ENCODE measurements at regions not wholly inside any gene's neighbourhood (a gene's known extent, or its start where the extent isn't known, plus 50 kb on each side); places are given as distances from the start of the nearest gene placed in this dataset.
"Not testable (repeated sequence)": the region's sequence is repeated elsewhere in the genome, so short reads cannot be mapped to it uniquely, and the experiment has no call there.

DNA sequence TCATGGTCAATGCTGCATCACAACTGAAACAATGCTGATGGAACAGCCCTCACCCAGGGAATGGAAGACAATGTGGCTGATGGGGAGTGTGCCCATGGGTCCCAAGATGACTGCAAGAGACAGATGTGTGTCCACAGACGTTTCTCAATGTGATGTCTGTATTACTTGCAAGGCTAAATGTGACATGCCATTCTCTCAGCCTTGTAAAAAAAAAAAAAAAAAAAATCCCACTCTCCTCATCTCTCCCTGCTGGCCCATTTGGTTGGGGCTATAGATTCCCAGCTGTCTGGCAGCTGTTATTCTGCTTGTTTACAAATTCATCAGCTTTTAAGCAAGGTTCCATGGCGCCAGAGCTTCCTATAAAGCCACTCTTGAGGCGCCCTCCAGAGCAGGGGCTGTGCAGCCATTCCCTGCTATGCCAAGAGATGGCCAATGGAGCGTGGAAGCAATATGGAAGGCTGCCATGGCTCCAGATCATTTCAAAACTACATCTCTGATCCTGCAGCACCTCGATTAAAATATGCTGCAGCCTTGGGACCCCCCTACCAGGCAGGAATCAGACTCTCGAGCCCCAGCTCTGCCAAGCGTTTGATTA is 294.8 kb downstream of the FOXO1 start:
- H4K8ac ChIP-seq (ENCODE audit: low read depth, low read length), result no peak overlapping the region
- peaks cover 2% of the 10 kb centered on the region for H3K79me1 ChIP-seq (ENCODE audit: low read length)
- H3K4me3 ChIP-seq (ENCODE audit: low read depth, low read length), result no peak overlapping the region
- H3K9me3 ChIP-seq (ENCODE audit: insufficient read depth, low read depth, low read length), result no peaks in the 10 kb centered on the region
- peaks cover 0 to 6% of the 10 kb centered on the region in 2 experiments for H3K4me1 ChIP-seq (ENCODE audit: control insufficient read depth in 1 of 2, insufficient read depth in 2 of 2, low read length in 2 of 2)
- H3K9ac ChIP-seq (ENCODE audit: low read length), result no peak overlapping the region
- H3K4ac ChIP-seq (ENCODE audit: low read depth, low read length), result no peak overlapping the region
- H2AK5ac ChIP-seq (ENCODE audit: low read length), result no peak overlapping the region
- H3K18ac ChIP-seq (ENCODE audit: low read length), result no peak overlapping the region
- WGBS (ENCODE audit: extremely low coverage, insufficient coverage, insufficient read length), result no CpG with 5 or more reads among the region's 7 CpGs
- H4K91ac ChIP-seq (ENCODE audit: low read depth, low read length), result no peak overlapping the region
- H3K79me2 ChIP-seq (ENCODE audit: control insufficient read depth, insufficient read depth, low read length, poor library complexity), result peaks cover 1% of the 10 kb centered on the region
- no peaks in the 10 kb centered on the region for H3K36me3 ChIP-seq (ENCODE audit: control insufficient read depth in 1 of 2, insufficient read depth in 2 of 2, low read length in 2 of 2)
- H2BK5ac ChIP-seq (ENCODE audit: low read depth, low read length, poor library complexity), result no peak overlapping the region
- no peak overlapping the region for H2BK120ac ChIP-seq (ENCODE audit: insufficient read depth, low read length, poor library complexity)
- no peak overlapping the region for H3K23ac ChIP-seq (ENCODE audit: low read length)
- H4K12ac ChIP-seq (ENCODE audit: low read depth, low read length), result no peak overlapping the region
- H2AFZ ChIP-seq (ENCODE audit: insufficient read depth, low read length, poor library complexity), result no peak overlapping the region
- no peak for DNase-seq
- no peak overlapping the region for H3K14ac ChIP-seq (ENCODE audit: low read length)
- peak overlapping the region; percentile 11 for H2BK12ac ChIP-seq (ENCODE audit: low read length)
- no peak overlapping the region for H3K4me2 ChIP-seq (ENCODE audit: low read length)
- no peak overlapping the region for H3K27ac ChIP-seq (ENCODE audit: low read depth, low read length)
- H3K27me3 ChIP-seq (ENCODE audit: insufficient read depth, low read length), result no peaks in the 10 kb centered on the region

DNA sequence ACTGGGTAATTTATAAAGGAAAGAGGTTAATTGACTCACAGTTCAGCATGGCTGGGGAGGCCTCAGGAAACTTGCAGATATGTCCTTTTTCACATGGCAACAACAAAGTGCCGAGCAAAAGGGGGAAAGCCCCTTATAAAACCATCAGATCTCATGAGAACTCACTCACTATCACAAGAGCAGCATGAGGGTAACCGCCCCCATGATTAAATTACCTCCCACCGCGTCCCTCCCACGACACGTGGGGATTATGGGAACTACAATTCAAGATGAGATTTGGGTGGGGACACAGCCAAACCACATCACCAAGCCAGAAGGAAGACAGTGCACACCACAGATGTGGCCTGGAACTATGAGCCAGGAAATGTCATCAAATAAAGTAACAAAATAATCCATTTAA is 292.8 kb downstream of the FOXO1 start:
- not testable (repeated sequence) for H3K4ac ChIP-seq (ENCODE audit: low read depth, low read length); H2AFZ ChIP-seq (ENCODE audit: insufficient read depth, low read length, poor library complexity); H4K12ac ChIP-seq (ENCODE audit: low read depth, low read length); H2BK120ac ChIP-seq (ENCODE audit: insufficient read depth, low read length, poor library complexity); H4K8ac ChIP-seq (ENCODE audit: low read depth, low read length); H2BK5ac ChIP-seq (ENCODE audit: low read depth, low read length, poor library complexity); H3K9me3 ChIP-seq (ENCODE audit: insufficient read depth, low read depth, low read length); H3K23ac ChIP-seq (ENCODE audit: low read length); H3K27ac ChIP-seq (ENCODE audit: low read depth, low read length); H3K18ac ChIP-seq (ENCODE audit: low read length); H3K9ac ChIP-seq (ENCODE audit: low read length); H3K79me2 ChIP-seq (ENCODE audit: control insufficient read depth, insufficient read depth, low read length, poor library complexity); H3K27me3 ChIP-seq (ENCODE audit: insufficient read depth, low read length); H3K4me2 ChIP-seq (ENCODE audit: low read length); H2AK5ac ChIP-seq (ENCODE audit: low read length); H3K36me3 ChIP-seq (ENCODE audit: control insufficient read depth in 1 of 2, insufficient read depth in 2 of 2, low read length in 2 of 2); H4K91ac ChIP-seq (ENCODE audit: low read depth, low read length); H3K4me1 ChIP-seq (ENCODE audit: control insufficient read depth in 1 of 2, insufficient read depth in 2 of 2, low read length in 2 of 2); H3K14ac ChIP-seq (ENCODE audit: low read length); DNase-seq; H3K4me3 ChIP-seq (ENCODE audit: low read depth, low read length); H3K79me1 ChIP-seq (ENCODE audit: low read length); H2BK12ac ChIP-seq (ENCODE audit: low read length)
- no CpG with 5 or more reads among the region's 6 CpGs for WGBS (ENCODE audit: extremely low coverage, insufficient coverage, insufficient read length)

DNA sequence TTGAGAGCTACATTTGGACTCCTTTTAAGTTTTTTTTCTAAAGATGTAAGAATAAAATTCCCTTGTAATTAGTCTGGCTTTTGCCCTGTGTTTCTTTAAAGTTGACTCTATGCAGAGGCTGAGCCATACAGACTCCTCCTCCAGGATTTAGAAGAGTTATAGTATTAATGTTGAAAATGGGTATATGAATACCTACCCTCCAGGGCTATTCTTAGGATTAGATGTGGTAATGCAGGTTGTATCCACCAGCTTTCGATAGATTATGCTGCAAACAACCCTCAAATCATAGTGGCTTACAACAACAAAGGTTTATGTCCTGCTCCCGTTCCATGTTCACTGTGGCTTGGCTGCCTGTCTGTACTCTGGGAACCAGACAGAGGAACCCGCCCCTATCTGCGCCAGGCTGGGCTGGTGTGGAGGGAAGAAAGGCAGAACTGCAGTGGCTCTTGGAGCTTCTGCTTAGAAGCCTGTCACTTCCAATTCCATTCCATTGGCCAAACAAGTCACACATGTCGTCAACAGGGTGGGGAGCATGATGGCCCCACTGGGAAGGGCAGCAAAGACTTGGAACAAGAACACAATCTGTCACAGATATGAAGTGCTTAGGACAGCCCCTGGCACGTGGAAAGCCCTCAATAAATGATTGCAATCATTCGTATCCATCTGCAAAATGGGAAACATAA is 290.8 kb downstream of the FOXO1 start:
- Histone ChIP-seq H3K27me3 (ENCODE audit: insufficient read depth, low read length) (no peaks in the 10 kb centered on the region), H4K8ac (ENCODE audit: low read depth, low read length) (no peak overlapping the region), H3K4me2 (ENCODE audit: low read length) (no peak overlapping the region), H4K91ac (ENCODE audit: low read depth, low read length) (no peak overlapping the region), H3K27ac (ENCODE audit: low read depth, low read length) (no peak overlapping the region), H3K4me1 (ENCODE audit: control insufficient read depth in 1 of 2, insufficient read depth in 2 of 2, low read length in 2 of 2) (peaks cover 4 to 20% of the 10 kb centered on the region in 2 experiments), H3K23ac (ENCODE audit: low read length) (no peak overlapping the region), H3K9me3 (ENCODE audit: insufficient read depth, low read depth, low read length) (peaks cover 5% of the 10 kb centered on the region), H2BK12ac (ENCODE audit: low read length) (no peak overlapping the region), H2BK5ac (ENCODE audit: low read depth, low read length, poor library complexity) (no peak overlapping the region), H3K18ac (ENCODE audit: low read length) (no peak overlapping the region), H3K36me3 (ENCODE audit: control insufficient read depth in 1 of 2, insufficient read depth in 2 of 2, low read length in 2 of 2) (no peaks in the 10 kb centered on the region), H3K9ac (ENCODE audit: low read length) (no peak overlapping the region), H3K79me2 (ENCODE audit: control insufficient read depth, insufficient read depth, low read length, poor library complexity) (peaks cover 1% of the 10 kb centered on the region), H2BK120ac (ENCODE audit: insufficient read depth, low read length, poor library complexity) (no peak overlapping the region), H4K12ac (ENCODE audit: low read depth, low read length) (no peak overlapping the region), H2AFZ (ENCODE audit: insufficient read depth, low read length, poor library complexity) (no peak overlapping the region), H3K79me1 (ENCODE audit: low read length) (peaks cover 11% of the 10 kb centered on the region), H3K4ac (ENCODE audit: low read depth, low read length) (no peak overlapping the region), H3K14ac (ENCODE audit: low read length) (peak overlapping the region; percentile 23), H3K4me3 (ENCODE audit: low read depth, low read length) (no peak overlapping the region), H2AK5ac (ENCODE audit: low read length) (peak overlapping the region; percentile 4)
- WGBS (ENCODE audit: extremely low coverage, insufficient coverage, insufficient read length), result no CpG with 5 or more reads among the region's 7 CpGs
- no peak for DNase-seq

DNA sequence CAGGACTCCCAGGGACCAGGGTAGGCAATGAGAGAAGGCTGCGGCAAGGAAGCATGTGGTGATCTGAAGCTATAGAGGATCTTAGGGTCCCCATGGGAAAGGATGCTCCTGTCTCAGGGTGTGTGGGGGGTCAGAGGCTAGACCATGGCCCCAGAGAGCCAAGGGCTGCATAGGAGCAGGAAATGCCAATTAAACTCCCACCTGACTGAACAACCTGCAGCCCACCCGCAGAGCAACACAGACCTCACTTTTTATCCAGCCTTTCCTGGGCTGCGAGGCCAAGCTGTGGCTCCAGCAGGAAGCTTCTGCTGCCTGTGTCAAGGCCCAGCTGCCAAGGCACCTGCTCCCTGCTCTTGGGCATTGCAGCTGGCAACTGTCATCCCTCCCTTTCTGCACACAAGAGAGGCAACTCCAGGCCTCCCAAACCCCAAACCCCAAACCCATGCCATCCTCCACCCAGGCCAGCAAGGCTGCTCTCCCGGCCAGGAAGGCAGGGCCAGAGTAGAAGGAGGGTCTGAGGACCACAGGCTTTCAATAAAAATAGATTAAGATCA is 290.1 kb downstream of the FOXO1 start:
- Histone ChIP-seq H3K9ac (ENCODE audit: low read length) (no peak overlapping the region), H2AFZ (ENCODE audit: insufficient read depth, low read length, poor library complexity) (no peak overlapping the region), H4K91ac (ENCODE audit: low read depth, low read length) (no peak overlapping the region), H4K12ac (ENCODE audit: low read depth, low read length) (no peak overlapping the region), H3K18ac (ENCODE audit: low read length) (no peak overlapping the region), H3K36me3 (ENCODE audit: control insufficient read depth in 1 of 2, insufficient read depth in 2 of 2, low read length in 2 of 2) (no peaks in the 10 kb centered on the region), H3K27me3 (ENCODE audit: insufficient read depth, low read length) (no peaks in the 10 kb centered on the region), H2BK5ac (ENCODE audit: low read depth, low read length, poor library complexity) (no peak overlapping the region), H3K9me3 (ENCODE audit: insufficient read depth, low read depth, low read length) (peaks cover 5% of the 10 kb centered on the region), H2BK120ac (ENCODE audit: insufficient read depth, low read length, poor library complexity) (no peak overlapping the region), H3K79me1 (ENCODE audit: low read length) (peaks cover 12% of the 10 kb centered on the region), H3K4me2 (ENCODE audit: low read length) (no peak overlapping the region), H4K8ac (ENCODE audit: low read depth, low read length) (no peak overlapping the region), H2AK5ac (ENCODE audit: low read length) (peak overlapping the region; percentile 7), H3K4me1 (ENCODE audit: control insufficient read depth in 1 of 2, insufficient read depth in 2 of 2, low read length in 2 of 2) (peaks cover 4 to 21% of the 10 kb centered on the region in 2 experiments), H3K27ac (ENCODE audit: low read depth, low read length) (no peak overlapping the region), H3K14ac (ENCODE audit: low read length) (no peak overlapping the region), H3K4ac (ENCODE audit: low read depth, low read length) (no peak overlapping the region), H3K4me3 (ENCODE audit: low read depth, low read length) (no peak overlapping the region), H2BK12ac (ENCODE audit: low read length) (no peak overlapping the region), H3K79me2 (ENCODE audit: control insufficient read depth, insufficient read depth, low read length, poor library complexity) (peaks cover 1% of the 10 kb centered on the region), H3K23ac (ENCODE audit: low read length) (no peak overlapping the region)
- DNase-seq, result no peak
- whole genome bisulfite sequencing (ENCODE audit: extremely low coverage, insufficient coverage, insufficient read length), result no CpG with 5 or more reads among the region's 4 CpGs

Data from trophoblast cell (in vitro differentiated cells and primary cell).